CD4-positive, alpha-beta T cell treated with Interleukin-6 at 100 ng/mL for 8 hours (primary cell): ENCODE measurements at regions not wholly inside any gene's neighbourhood (a gene's known extent, or its start where the extent isn't known, plus 50 kb on each side); places are given as distances from the start of the nearest gene placed in this dataset.
A peak's percentile ranks its signal among the peaks of the same experiment; 100 is the strongest.

ENCODE experiments used
- DNase-seq: peaks from one replicate; pipeline ENCODE4 v3.0.0-alpha.2; 2020; ENCODE audit warnings: mixed read lengths, low spot score

- DNase-seq: no peak
Observed at GRCh38 chr19:31092274-31092673, 257.0 kb downstream of the TSHZ3 start.

GRCh38 chr19:31089681-31090080 is 259.6 kb downstream of the TSHZ3 start:
- DNase-seq: no peak

- no peak for DNase-seq
Observed at GRCh38 chr19:31085125-31085524, 264.1 kb downstream of the TSHZ3 start.

- DNase-seq: no peak
Observed at GRCh38 chr19:31083105-31083504, 266.1 kb downstream of the TSHZ3 start.

GRCh38 chr19:31075146-31075655 is 274.0 kb downstream of the TSHZ3 start:
- DNase-seq: no peak

- no peak for DNase-seq
Observed at GRCh38 chr19:31074199-31075125, 274.8 kb downstream of the TSHZ3 start.

GRCh38 chr19:31073485-31074198 is 275.6 kb downstream of the TSHZ3 start:
- no peak for DNase-seq

- DNase-seq: no peak
Observed at GRCh38 chr19:31072451-31072850, 276.8 kb downstream of the TSHZ3 start.

- DNase-seq: no peak
Observed at GRCh38 chr19:31071136-31071855, 277.9 kb downstream of the TSHZ3 start.

- DNase-seq: no peak
Observed at GRCh38 chr19:31070146-31071065, 278.8 kb downstream of the TSHZ3 start.

- no peak for DNase-seq
Observed at GRCh38 chr19:31068268-31068667, 281.0 kb downstream of the TSHZ3 start.

- no peak for DNase-seq
Observed at GRCh38 chr19:31066385-31066784, 282.9 kb downstream of the TSHZ3 start.

- DNase-seq: no peak
Observed at GRCh38 chr19:31064491-31064890, 284.7 kb downstream of the TSHZ3 start.

GRCh38 chr19:31058676-31059340 is 290.4 kb downstream of the TSHZ3 start:
- DNase-seq: no peak

GRCh38 chr19:31057476-31057875 is 291.8 kb downstream of the TSHZ3 start:
- DNase-seq: no peak

- no peak for DNase-seq
Observed at GRCh38 chr19:31055454-31055853, 293.8 kb downstream of the TSHZ3 start.

GRCh38 chr19:31054430-31054829 is 294.8 kb downstream of the TSHZ3 start:
- peak; percentile 12 for DNase-seq

- DNase-seq: no peak
Observed at GRCh38 chr19:31049431-31049830, 299.8 kb downstream of the TSHZ3 start.

GRCh38 chr19:31046024-31046423 is 303.2 kb downstream of the TSHZ3 start:
- no peak for DNase-seq

GRCh38 chr19:31041461-31041860 is 307.8 kb downstream of the TSHZ3 start:
- DNase-seq: no peak

- DNase-seq: no peak
Observed at GRCh38 chr19:31039151-31039550, 310.1 kb downstream of the TSHZ3 start.
